ENCODE measurements at regions not wholly inside any gene's neighbourhood (a gene's known extent, or its start where the extent isn't known, plus 50 kb on each side); places are given as distances from the start of the nearest gene placed in this dataset.

DNA sequence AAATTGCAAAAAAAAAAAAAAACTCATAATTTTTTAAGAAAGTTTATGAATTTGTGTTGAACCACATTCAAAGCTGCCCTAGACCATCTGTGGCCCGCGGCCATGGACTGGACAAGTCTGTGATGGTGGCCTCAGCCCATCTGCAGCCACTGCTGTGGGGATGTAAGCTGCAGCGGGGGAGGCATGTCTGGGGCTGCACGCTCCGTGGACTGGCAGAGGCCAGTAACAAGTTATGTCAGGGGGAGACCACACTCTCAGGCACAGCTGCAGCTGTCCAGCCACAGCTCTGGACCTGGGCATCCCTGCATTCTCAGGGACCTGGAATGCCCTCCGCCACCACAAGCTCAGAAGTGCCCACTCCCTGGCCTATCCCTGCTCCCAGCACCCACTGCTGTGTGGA lies 1272.3 kb upstream of the CDH9 start:
- Histone ChIP-seq H4K91ac (ENCODE audit: insufficient read length, low read depth, low read length) (no peak overlapping the region), H2AFZ (ENCODE audit: low read length) (no peak overlapping the region), H4K20me1 (ENCODE audit: control insufficient read depth, insufficient read depth, insufficient read length) (no peaks in the 10 kb centered on the region), H4K8ac (replicated peaks; ENCODE audit: insufficient read length, low read depth, low read length) (no peak overlapping the region), H3T11ph (ENCODE audit: low read length) (no peak overlapping the region), H3K79me2 (ENCODE audit: insufficient read depth, low read length) (no peaks in the 10 kb centered on the region), H3K4ac (ENCODE audit: low read depth, low read length) (no peak overlapping the region), H3K27ac (ENCODE audit: insufficient read length, low read depth, low read length) (no peak overlapping the region), H3K23ac (ENCODE audit: insufficient read length, low read depth, low read length) (no peak overlapping the region), H3K27me3 (ENCODE audit: insufficient read depth, low read length) (no peaks in the 10 kb centered on the region), H2AK5ac (ENCODE audit: insufficient read length, low read length) (no peak overlapping the region), H4K5ac (ENCODE audit: insufficient read length, low read depth, low read length) (no peak overlapping the region), H3K4me2 (ENCODE audit: insufficient read depth, insufficient read length, low read length) (no peak overlapping the region), H3K18ac (ENCODE audit: insufficient read length, low read depth, low read length) (no peak overlapping the region), H2BK15ac (ENCODE audit: low read depth, low read length) (no peak overlapping the region), H3K79me1 (ENCODE audit: insufficient read depth, low read depth, low read length, poor library complexity, severe bottlenecking) (no peaks in the 10 kb centered on the region), H3K9ac (ENCODE audit: extremely low read depth, insufficient read length, low read length) (no peak overlapping the region), H3K4me1 (ENCODE audit: insufficient read depth, low read length) (no peaks in the 10 kb centered on the region), H3K9me3 (ENCODE audit: control insufficient read depth, low read depth, low read length) (no peaks in the 10 kb centered on the region), H2BK5ac (ENCODE audit: insufficient read length, low read length) (no peak overlapping the region), H2BK12ac (ENCODE audit: insufficient read length, low read depth, low read length) (no peak overlapping the region), H2BK20ac (ENCODE audit: low read depth, low read length, poor library complexity, severe bottlenecking) (no peak overlapping the region), H2BK120ac (ENCODE audit: low read depth, low read length, poor library complexity, severe bottlenecking) (no peak overlapping the region), H3K56ac (ENCODE audit: insufficient read length, low read depth, low read length) (no peak overlapping the region), H3K23me2 (ENCODE audit: insufficient read length, low read depth, low read length, poor library complexity, severe bottlenecking) (no peaks in the 10 kb centered on the region), H3K14ac (ENCODE audit: insufficient read depth, low read length) (no peak overlapping the region)
- H3K36me3 Mint-ChIP-seq (ENCODE audit: insufficient read depth in 1 of 3, low read depth in 3 of 3) = no peaks in the 10 kb centered on the region
- no peak overlapping the region for H3K4me3 Mint-ChIP-seq
- H3K27me3 Mint-ChIP-seq (ENCODE audit: low read depth) = no peaks in the 10 kb centered on the region
- no peak for DNase-seq
- TF ChIP-seq, protein P1, sequence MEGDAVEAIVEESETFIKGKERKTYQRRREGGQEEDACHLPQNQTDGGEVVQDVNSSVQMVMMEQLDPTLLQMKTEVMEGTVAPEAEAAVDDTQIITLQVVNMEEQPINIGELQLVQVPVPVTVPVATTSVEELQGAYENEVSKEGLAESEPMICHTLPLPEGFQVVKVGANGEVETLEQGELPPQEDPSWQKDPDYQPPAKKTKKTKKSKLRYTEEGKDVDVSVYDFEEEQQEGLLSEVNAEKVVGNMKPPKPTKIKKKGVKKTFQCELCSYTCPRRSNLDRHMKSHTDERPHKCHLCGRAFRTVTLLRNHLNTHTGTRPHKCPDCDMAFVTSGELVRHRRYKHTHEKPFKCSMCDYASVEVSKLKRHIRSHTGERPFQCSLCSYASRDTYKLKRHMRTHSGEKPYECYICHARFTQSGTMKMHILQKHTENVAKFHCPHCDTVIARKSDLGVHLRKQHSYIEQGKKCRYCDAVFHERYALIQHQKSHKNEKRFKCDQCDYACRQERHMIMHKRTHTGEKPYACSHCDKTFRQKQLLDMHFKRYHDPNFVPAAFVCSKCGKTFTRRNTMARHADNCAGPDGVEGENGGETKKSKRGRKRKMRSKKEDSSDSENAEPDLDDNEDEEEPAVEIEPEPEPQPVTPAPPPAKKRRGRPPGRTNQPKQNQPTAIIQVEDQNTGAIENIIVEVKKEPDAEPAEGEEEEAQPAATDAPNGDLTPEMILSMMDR (conservative IDR thresholded peaks at IDR 0.05) = no peak
- no peaks in the 10 kb centered on the region for H3K4me1 Mint-ChIP-seq
- H3K27ac Mint-ChIP-seq = no peak overlapping the region
- H3K9me3 Mint-ChIP-seq = peaks cover 0 to 2% of the 10 kb centered on the region in 2 experiments; a peak in 3 of 5 replicates
- WGBS (ENCODE audit: extremely low coverage, insufficient read length, low lambda C conversion rate) = no CpG with 5 or more reads among the region's 6 CpGs

Measured in H9 (cell line).